ENCODE measurements at regions not wholly inside any gene's neighbourhood (a gene's known extent, or its start where the extent isn't known, plus 50 kb on each side); places are given as distances from the start of the nearest gene placed in this dataset.

GRCh38 chr6:6901205-6901719 lies 206.5 kb upstream of the RREB1 start:
- no peak for DNase-seq (ENCODE audit: low read depth)
- no peak overlapping the region for H3K4me3 ChIP-seq (replicated peaks; ENCODE audit: low read depth, low read length)

GRCh38 chr6:6901945-6902344 lies 205.8 kb upstream of the RREB1 start:
- DNase-seq (ENCODE audit: low read depth), result no peak
- H3K4me3 ChIP-seq (replicated peaks; ENCODE audit: low read depth, low read length), result no peak overlapping the region
- no peak for TF ChIP-seq CTCF (IDR thresholded peaks at IDR 0.05; ENCODE audit: low read length, missing control alignments)

More at GRCh38 chr6:6901205-6901719, 206.5 kb upstream of the RREB1 start:
- no peak for TF ChIP-seq CTCF (IDR thresholded peaks at IDR 0.05; ENCODE audit: low read length, missing control alignments)

- TF ChIP-seq CTCF (IDR thresholded peaks at IDR 0.05; ENCODE audit: low read length, missing control alignments), result no peak
Observed at GRCh38 chr6:6905961-6906518, 201.7 kb upstream of the RREB1 start.

GRCh38 chr6:6906570-6907213 lies 201.1 kb upstream of the RREB1 start:
- DNase-seq (ENCODE audit: low read depth), result no peak
- H3K4me3 ChIP-seq (replicated peaks; ENCODE audit: low read depth, low read length), result no peak overlapping the region
- TF ChIP-seq CTCF (IDR thresholded peaks at IDR 0.05; ENCODE audit: low read length, missing control alignments), result no peak

More at GRCh38 chr6:6905961-6906518, 201.7 kb upstream of the RREB1 start:
- H3K4me3 ChIP-seq (replicated peaks; ENCODE audit: low read depth, low read length), result no peak overlapping the region
- DNase-seq (ENCODE audit: low read depth), result no peak

- TF ChIP-seq CTCF (IDR thresholded peaks at IDR 0.05; ENCODE audit: low read length, missing control alignments), result no peak
- no peak for DNase-seq (ENCODE audit: low read depth)
- H3K4me3 ChIP-seq (replicated peaks; ENCODE audit: low read depth, low read length), result no peak overlapping the region
Observed at GRCh38 chr6:6907286-6907685, 200.5 kb upstream of the RREB1 start.

GRCh38 chr6:6908121-6908520 lies 199.6 kb upstream of the RREB1 start:
- no peak for TF ChIP-seq CTCF (IDR thresholded peaks at IDR 0.05; ENCODE audit: low read length, missing control alignments)
- no peak overlapping the region for H3K4me3 ChIP-seq (replicated peaks; ENCODE audit: low read depth, low read length)
- DNase-seq (ENCODE audit: low read depth), result no peak

- TF ChIP-seq CTCF (IDR thresholded peaks at IDR 0.05; ENCODE audit: low read length, missing control alignments), result no peak
- H3K4me3 ChIP-seq (replicated peaks; ENCODE audit: low read depth, low read length), result no peak overlapping the region
- DNase-seq (ENCODE audit: low read depth), result no peak
Observed at GRCh38 chr6:6909111-6909510, 198.7 kb upstream of the RREB1 start.

Measured in fibroblast of pulmonary artery (primary cell).